IMR-90 (cell line): ENCODE measurements at regions not wholly inside any gene's neighbourhood (a gene's known extent, or its start where the extent isn't known, plus 50 kb on each side); places are given as distances from the start of the nearest gene placed in this dataset.

Experiments
- ATAC-seq: fragments of 200-7000 bp; cut with Tn5 transposase; 2 replicates; pipeline ENCODE4 v1.9.1; 2020; ENCODE audit warnings: low read depth, mild to moderate bottlenecking, moderate library complexity
- BruUV-seq: library from RNA; stranded (reverse); fragments of 400-500 nt; replicated peaks from 2 replicates; lab custom pipeline; 2021; lab: Mats Ljungman, UMichigan
- CTCF ChIA-PET: fragments of 300-600 bp; formaldehyde crosslinking; extraction: SDS; loops from one replicate; lab custom pipeline; 2021; ENCODE audit warnings: antibody characterized with exemption; lab: Yijun Ruan, JAX
- POLR2A ChIA-PET: fragments of 300-600 bp; sonication (Branson Sonifier 250); formaldehyde crosslinking; loops from one replicate; lab custom pipeline; 2022; ENCODE audit warnings: antibody characterized with exemption; ENCODE audit not compliant: unreplicated experiment; lab: Charles Lee
- DNase-seq: peaks from one replicate; pipeline ENCODE4 v3.0.0; 2013
- H2AFZ ChIP-seq: replicated peaks from 2 replicates; pipeline ENCODE3; 2013; ENCODE audit warnings: low read length, mild to moderate bottlenecking; ENCODE audit not compliant: poor library complexity
- H2AK5ac ChIP-seq: 2 replicates; pipeline ENCODE4 v1.6.1; 2013; ENCODE audit warnings: low read depth, low read length, inconsistent platforms
- H2AK9ac ChIP-seq: replicated peaks from 2 replicates; pipeline ENCODE3; 2013; ENCODE audit warnings: mild to moderate bottlenecking, low read depth, low read length, moderate library complexity; ENCODE audit not compliant: poor library complexity
- H2BK120ac ChIP-seq: 2 replicates; pipeline ENCODE4 v1.6.1; 2013; ENCODE audit warnings: low read depth, low read length, inconsistent platforms
- H2BK15ac ChIP-seq: 3 replicates; pipeline ENCODE4 v1.6.1; 2013; ENCODE audit warnings: low read depth, low read length, inconsistent platforms
- H2BK20ac ChIP-seq: 2 replicates; pipeline ENCODE4 v1.6.1; 2013; ENCODE audit warnings: low read depth, mild to moderate bottlenecking, inconsistent platforms, low read length, moderate library complexity
- H2BK5ac ChIP-seq: 2 replicates; pipeline ENCODE4 v1.6.1; 2013; ENCODE audit warnings: mild to moderate bottlenecking, low read depth, low read length, inconsistent platforms; ENCODE audit not compliant: poor library complexity, severe bottlenecking
- H3K14ac ChIP-seq: replicated peaks from 2 replicates; pipeline ENCODE4 v1.6.1; 2013; ENCODE audit warnings: low read depth, low read length, inconsistent platforms
- H3K18ac ChIP-seq: 2 replicates; pipeline ENCODE4 v1.6.1; 2013; ENCODE audit warnings: low read depth, low read length, control low read depth
- H3K23ac ChIP-seq: 2 replicates; pipeline ENCODE4 v1.6.1; 2013; ENCODE audit warnings: low read depth, low read length, inconsistent platforms
- H3K27ac ChIP-seq: 2 replicates; pipeline ENCODE4 v1.5.1; 2013; ENCODE audit warnings: mild to moderate bottlenecking, control low read depth, low read length; ENCODE audit not compliant: insufficient read depth
- H3K27me3 ChIP-seq: 2 replicates; pipeline ENCODE4 v1.6.1; 2013; ENCODE audit warnings: low read length; ENCODE audit not compliant: control insufficient read depth, insufficient read depth
- H3K36me3 ChIP-seq: 2 replicates; pipeline ENCODE4 v1.6.1; 2013; ENCODE audit warnings: low read length, mixed read lengths; ENCODE audit not compliant: control insufficient read depth, insufficient read depth
- H3K4ac ChIP-seq: 2 replicates; pipeline ENCODE4 v1.6.1; 2013; ENCODE audit warnings: low read depth, low read length, inconsistent platforms
- H3K4me1 ChIP-seq: 2 replicates; pipeline ENCODE4 v1.6.1; 2013; ENCODE audit warnings: low read length, mixed read lengths; ENCODE audit not compliant: control insufficient read depth, insufficient read depth
- H3K4me2 ChIP-seq: 2 replicates; pipeline ENCODE4 v1.6.1; 2013; ENCODE audit warnings: low read depth, mild to moderate bottlenecking, control low read depth, low read length, moderate library complexity
- H3K4me3 ChIP-seq: 2 replicates; pipeline ENCODE4 v1.5.1; 2013; ENCODE audit warnings: low read depth, mild to moderate bottlenecking, control low read depth, low read length, moderate library complexity; ENCODE audit not compliant: insufficient read depth
- H3K56ac ChIP-seq: 2 replicates; pipeline ENCODE4 v1.6.1; 2013; ENCODE audit warnings: low read length, inconsistent platforms; ENCODE audit not compliant: insufficient read depth; ENCODE audit errors: extremely low read depth
- H3K79me1 ChIP-seq, 2 experiments: 2 replicates each; pipeline ENCODE4 v1.6.1; 2013; ENCODE audit warnings: low read length in 2 of 2, inconsistent platforms in 1 of 2, low read depth in 1 of 2
- H3K9ac ChIP-seq: 2 replicates; pipeline ENCODE4 v1.6.1; 2013; ENCODE audit warnings: low read depth, low read length, control low read depth
- H3K9me1 ChIP-seq: 2 replicates; pipeline ENCODE4 v1.6.1; 2013; ENCODE audit warnings: low read length, inconsistent platforms; ENCODE audit not compliant: insufficient read depth
- H3K9me3 ChIP-seq: 2 replicates; pipeline ENCODE4 v1.6.1; 2013; ENCODE audit warnings: low read length; ENCODE audit not compliant: control insufficient read depth, insufficient read depth
- H4K20me1 ChIP-seq: 2 replicates; pipeline ENCODE4 v1.6.1; 2013; ENCODE audit warnings: low read length, inconsistent platforms; ENCODE audit not compliant: insufficient read depth
- H4K5ac ChIP-seq: 2 replicates; pipeline ENCODE4 v1.6.1; 2013; ENCODE audit warnings: mild to moderate bottlenecking, low read depth, low read length, control low read depth
- H4K8ac ChIP-seq, 2 experiments: 2 replicates each; pipeline ENCODE4 v1.6.1; 2013; ENCODE audit warnings: low read depth in 2 of 2, low read length in 2 of 2, control low read depth in 1 of 2, inconsistent platforms in 1 of 2
- H4K91ac ChIP-seq: 2 replicates; pipeline ENCODE4 v1.6.1; 2013; ENCODE audit warnings: low read depth, low read length, inconsistent platforms; ENCODE audit not compliant: insufficient read depth
- CEBPB ChIP-seq: IDR thresholded peaks from 2 replicates; pipeline ENCODE4 v1.6.1; 2012; ENCODE audit warnings: low read depth, low read length, improper control_type of control experiment
- FOS ChIP-seq: fragments of 150-350 bp; IDR thresholded peaks from 2 replicates; pipeline ENCODE4 v1.6.1; 2016; ENCODE audit warnings: low read depth, low read length
- MAFK ChIP-seq: IDR thresholded peaks from 2 replicates; pipeline ENCODE4 v1.6.1; 2012; ENCODE audit warnings: low read depth, low read length, improper control_type of control experiment
- MAZ ChIP-seq: IDR thresholded peaks from 2 replicates; pipeline ENCODE4 v1.6.1; 2012; ENCODE audit warnings: low read depth, mild to moderate bottlenecking, low read length, improper control_type of control experiment, moderate library complexity, borderline replicate concordance
- NFE2L2 ChIP-seq: fragments of 150-350 bp; IDR thresholded peaks from 2 replicates; pipeline ENCODE4 v1.6.1; 2016; ENCODE audit warnings: low read depth, mild to moderate bottlenecking, low read length
- POLR2A ChIP-seq: IDR thresholded peaks from 2 replicates; pipeline ENCODE4 v1.6.1; 2012; ENCODE audit warnings: mild to moderate bottlenecking, low read depth, low read length
- RCOR1 ChIP-seq: IDR thresholded peaks from 2 replicates; pipeline ENCODE4 v1.6.1; 2012; ENCODE audit warnings: mild to moderate bottlenecking, low read length, improper control_type of control experiment; ENCODE audit not compliant: insufficient replicate concordance
- RFX5 ChIP-seq: IDR thresholded peaks from 2 replicates; pipeline ENCODE4 v1.8.0; 2012; ENCODE audit warnings: low read depth, mild to moderate bottlenecking, low read length, moderate library complexity
- USF2 ChIP-seq: fragments of 150-350 bp; IDR thresholded peaks from 2 replicates; pipeline ENCODE4 v1.6.1; 2017; ENCODE audit warnings: mild to moderate bottlenecking, antibody characterized with exemption, low read length, low read depth
- WGBS, 2 experiments: methylation state at CpG; one replicate each; pipeline versions ENCODE4 v1.1.5 to v1.1.7; 2013; ENCODE audit warnings: missing lambda C conversion rate in 2 of 2; ENCODE audit not compliant: insufficient read length in 1 of 2; ENCODE audit errors: extremely low coverage in 2 of 2; 5-methylcytosine and 5-hydroxymethylcytosine counted together
- dilution Hi-C: fragments of 300-500 bp; cut with HindIII; formaldehyde crosslinking; loops from one replicate; pipeline ENCODE4 v1.14.3; 2018; ENCODE audit warnings: low sequenced_read_pairs; ENCODE audit not compliant: unreplicated experiment
- in situ Hi-C: fragments of 300-500 bp; cut with MboI; formaldehyde crosslinking; loops from 3 replicates; pipeline ENCODE4 v1.14.3; 2019; ENCODE audit warnings: low sequenced_read_pairs, inconsistent platforms, mixed read lengths
- intact Hi-C: fragments of 100-400 bp; cut with micrococcal nuclease; formaldehyde crosslinking; loops from 2 replicates; pipeline ENCODE4 v1.10.0; 2022
- TF ChIP-seq, protein P1 (sequence below): fragments of 150-350 bp; IDR thresholded peaks from 2 replicates; pipeline ENCODE4 v1.6.1; 2016; ENCODE audit warnings: low read depth, mild to moderate bottlenecking, low read length, moderate library complexity, borderline replicate concordance
- TF ChIP-seq, protein P2 (sequence below): conservative IDR thresholded peaks from 2 replicates; pipeline ENCODE4 v1.5.1; 2012; ENCODE audit warnings: mild to moderate bottlenecking, low read depth, low read length, improper control_type of control experiment

- peaks cover 2% of the 10 kb centered on the region for H3K9me3 ChIP-seq
- no peak overlapping the region for H2BK15ac ChIP-seq
- no peaks in the 10 kb centered on the region for H3K9me1 ChIP-seq
- H3K23ac ChIP-seq = no peak overlapping the region
- no TSS peak for BruUV-seq
- TF ChIP-seq CEBPB (no peak), RCOR1 (no peak), USF2 (no peak), MAZ (no peak), FOS (no peak), POLR2A (no peak), RFX5 (no peak), MAFK (no peak), NFE2L2 (no peak)
- TF ChIP-seq, protein P1, sequence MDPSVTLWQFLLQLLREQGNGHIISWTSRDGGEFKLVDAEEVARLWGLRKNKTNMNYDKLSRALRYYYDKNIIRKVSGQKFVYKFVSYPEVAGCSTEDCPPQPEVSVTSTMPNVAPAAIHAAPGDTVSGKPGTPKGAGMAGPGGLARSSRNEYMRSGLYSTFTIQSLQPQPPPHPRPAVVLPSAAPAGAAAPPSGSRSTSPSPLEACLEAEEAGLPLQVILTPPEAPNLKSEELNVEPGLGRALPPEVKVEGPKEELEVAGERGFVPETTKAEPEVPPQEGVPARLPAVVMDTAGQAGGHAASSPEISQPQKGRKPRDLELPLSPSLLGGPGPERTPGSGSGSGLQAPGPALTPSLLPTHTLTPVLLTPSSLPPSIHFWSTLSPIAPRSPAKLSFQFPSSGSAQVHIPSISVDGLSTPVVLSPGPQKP = no peak
- TF ChIP-seq, protein P2, sequence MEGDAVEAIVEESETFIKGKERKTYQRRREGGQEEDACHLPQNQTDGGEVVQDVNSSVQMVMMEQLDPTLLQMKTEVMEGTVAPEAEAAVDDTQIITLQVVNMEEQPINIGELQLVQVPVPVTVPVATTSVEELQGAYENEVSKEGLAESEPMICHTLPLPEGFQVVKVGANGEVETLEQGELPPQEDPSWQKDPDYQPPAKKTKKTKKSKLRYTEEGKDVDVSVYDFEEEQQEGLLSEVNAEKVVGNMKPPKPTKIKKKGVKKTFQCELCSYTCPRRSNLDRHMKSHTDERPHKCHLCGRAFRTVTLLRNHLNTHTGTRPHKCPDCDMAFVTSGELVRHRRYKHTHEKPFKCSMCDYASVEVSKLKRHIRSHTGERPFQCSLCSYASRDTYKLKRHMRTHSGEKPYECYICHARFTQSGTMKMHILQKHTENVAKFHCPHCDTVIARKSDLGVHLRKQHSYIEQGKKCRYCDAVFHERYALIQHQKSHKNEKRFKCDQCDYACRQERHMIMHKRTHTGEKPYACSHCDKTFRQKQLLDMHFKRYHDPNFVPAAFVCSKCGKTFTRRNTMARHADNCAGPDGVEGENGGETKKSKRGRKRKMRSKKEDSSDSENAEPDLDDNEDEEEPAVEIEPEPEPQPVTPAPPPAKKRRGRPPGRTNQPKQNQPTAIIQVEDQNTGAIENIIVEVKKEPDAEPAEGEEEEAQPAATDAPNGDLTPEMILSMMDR = no peak
- no peak overlapping the region for H2BK5ac ChIP-seq
- H4K91ac ChIP-seq = no peak overlapping the region
- POLR2A ChIA-PET = no interaction called here
- CTCF ChIA-PET = no interaction called here
- no CpG with 5 or more reads among the region's 2 CpGs for WGBS, 2 experiments
- no peak overlapping the region for H4K8ac ChIP-seq
- no peak overlapping the region for H4K5ac ChIP-seq
- H3K4me3 ChIP-seq = no peak overlapping the region
- H2AK9ac ChIP-seq = no peak overlapping the region
- no peak overlapping the region for H2BK20ac ChIP-seq
- H3K56ac ChIP-seq = no peak overlapping the region
- H3K4me2 ChIP-seq = no peak overlapping the region
- H3K27ac ChIP-seq = no peak overlapping the region
- no peak overlapping the region for H3K4ac ChIP-seq
- H3K9ac ChIP-seq = no peak overlapping the region
- H2AK5ac ChIP-seq = no peak overlapping the region
- H2AFZ ChIP-seq = no peak overlapping the region
- in situ Hi-C loops = no loop called here
- no peak overlapping the region for H3K14ac ChIP-seq
- no peak overlapping the region for H2BK120ac ChIP-seq
- dilution Hi-C loops = no loop called here
- H3K36me3 ChIP-seq = no peaks in the 10 kb centered on the region
- H3K79me1 ChIP-seq = no peaks in the 10 kb centered on the region
- H3K18ac ChIP-seq = no peak overlapping the region
- intact Hi-C loops = loop anchor here (10.0 kb wide), 1 partner anchor 61 kb away; no protein-coding TSS in a partner anchor
- no peaks in the 10 kb centered on the region for H3K27me3 ChIP-seq
- no peaks in the 10 kb centered on the region for H3K4me1 ChIP-seq
- ATAC-seq = no peak
- H4K20me1 ChIP-seq = no peaks in the 10 kb centered on the region
- DNase-seq = no peak
Observed at GRCh38 chr12:39006286-39006685, 100.9 kb upstream of the CPNE8 start.
